ENCODE measurements at regions not wholly inside any gene's neighbourhood (a gene's known extent, or its start where the extent isn't known, plus 50 kb on each side); places are given as distances from the start of the nearest gene placed in this dataset.
"Not testable (repeated sequence)": the region's sequence is repeated elsewhere in the genome, so short reads cannot be mapped to it uniquely, and the experiment has no call there.

DNA sequence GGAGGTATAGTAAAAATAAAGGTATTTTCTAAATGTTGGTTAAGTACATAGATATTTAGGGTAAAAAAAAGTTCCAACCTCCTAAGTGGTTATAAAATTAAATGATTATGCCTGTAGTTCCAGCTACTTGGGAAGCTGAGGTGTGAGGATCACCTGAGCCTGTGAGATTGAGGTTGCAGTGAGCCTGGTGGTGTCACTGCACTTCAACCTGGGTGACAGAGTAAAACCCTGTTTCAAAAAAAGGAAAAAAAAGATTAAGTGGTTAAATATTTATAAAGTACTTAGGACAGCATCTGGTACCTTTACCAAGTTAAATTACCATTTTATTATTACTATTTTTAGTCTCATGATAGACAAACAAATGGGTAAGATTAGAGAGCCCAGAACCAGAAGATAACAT is 1801.0 kb downstream of the C4orf33 start:
- DNase-seq (ENCODE audit: low read depth in 1 of 2, low spot score in 1 of 2), result no peak

DNA sequence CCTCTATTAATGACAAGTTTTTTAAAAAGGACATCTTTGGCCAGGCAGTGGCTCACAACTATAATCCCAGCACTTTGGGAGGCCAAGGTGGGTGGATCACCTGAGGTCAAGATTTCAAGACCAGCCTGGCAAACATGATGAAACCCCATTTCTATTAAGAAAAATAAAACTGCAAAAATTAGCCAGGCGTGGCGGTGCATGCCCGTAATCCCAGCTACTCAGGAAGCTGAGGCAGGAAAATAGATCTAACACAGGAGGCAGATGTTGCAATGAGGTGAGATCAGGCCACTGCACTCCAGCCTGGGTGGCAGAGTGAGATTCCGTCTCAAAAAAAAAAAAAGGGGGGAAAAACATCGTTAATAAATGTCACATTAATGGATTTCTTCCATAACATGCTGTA is 1805.4 kb downstream of the C4orf33 start:
- no peak for DNase-seq (ENCODE audit: low read depth in 1 of 2, low spot score in 1 of 2)

DNA sequence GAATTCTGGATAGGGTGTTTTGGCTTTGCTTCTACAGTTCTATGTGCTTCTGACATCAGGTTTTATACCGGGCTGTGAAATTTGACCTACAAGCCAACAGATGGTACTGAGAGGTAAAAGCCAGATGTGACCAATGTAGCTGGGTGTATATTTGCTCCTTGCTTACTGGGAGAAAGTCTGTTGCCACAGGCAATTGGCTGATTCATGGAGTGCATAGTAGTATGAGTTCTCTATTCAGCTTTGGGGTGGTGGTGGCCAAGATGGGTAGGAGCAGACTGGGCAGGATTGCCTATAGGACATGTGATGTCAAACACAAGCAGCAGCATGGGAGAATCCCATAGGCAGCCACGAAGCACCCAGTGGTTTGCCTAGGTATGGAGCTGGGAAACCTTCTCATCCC is 1827.0 kb downstream of the C4orf33 start:
- DNase-seq (ENCODE audit: low read depth in 1 of 2, low spot score in 1 of 2), result no peak

DNA sequence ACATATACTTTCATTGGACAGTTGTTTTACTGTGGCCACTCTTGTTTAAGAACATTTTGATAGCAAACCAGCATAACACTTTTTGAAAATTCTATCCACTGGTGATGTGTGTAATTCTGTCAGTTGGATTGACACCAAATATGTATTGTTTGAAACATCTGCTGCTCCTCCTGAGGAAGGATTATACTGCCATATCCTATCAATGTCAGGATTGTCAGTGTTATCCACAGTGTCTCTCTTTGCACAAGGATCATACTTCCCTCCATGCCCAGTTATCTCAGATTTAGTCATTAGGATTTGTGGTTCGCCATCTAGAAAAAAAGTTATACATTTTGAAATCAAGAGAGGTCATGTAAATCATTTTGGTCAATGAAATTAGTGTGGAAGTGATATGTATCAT is 1859.6 kb downstream of the C4orf33 start:
- DNase-seq (ENCODE audit: low read depth in 1 of 2, low spot score in 1 of 2), result no peak

DNA sequence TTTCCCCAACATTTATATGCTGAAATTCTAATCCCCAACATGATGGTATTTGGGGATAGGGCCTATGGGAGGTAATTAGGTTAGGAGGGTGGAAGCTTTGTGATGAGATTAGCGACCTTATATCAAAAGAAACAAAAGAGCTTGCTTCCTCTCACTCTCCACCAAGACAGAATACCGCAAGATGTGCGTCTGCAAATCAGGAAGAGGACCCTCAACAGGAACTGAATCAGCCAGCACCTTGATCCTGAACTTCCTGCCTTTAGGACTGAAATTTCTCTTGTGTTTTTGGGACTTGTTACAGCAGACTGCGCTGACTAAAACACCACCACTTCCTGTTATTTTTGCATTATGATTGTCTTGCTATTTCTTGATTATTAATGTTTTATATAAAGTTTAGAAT is 1889.4 kb downstream of the C4orf33 start:
- DNase-seq (ENCODE audit: low read depth in 1 of 2, low spot score in 1 of 2), result no peak

DNA sequence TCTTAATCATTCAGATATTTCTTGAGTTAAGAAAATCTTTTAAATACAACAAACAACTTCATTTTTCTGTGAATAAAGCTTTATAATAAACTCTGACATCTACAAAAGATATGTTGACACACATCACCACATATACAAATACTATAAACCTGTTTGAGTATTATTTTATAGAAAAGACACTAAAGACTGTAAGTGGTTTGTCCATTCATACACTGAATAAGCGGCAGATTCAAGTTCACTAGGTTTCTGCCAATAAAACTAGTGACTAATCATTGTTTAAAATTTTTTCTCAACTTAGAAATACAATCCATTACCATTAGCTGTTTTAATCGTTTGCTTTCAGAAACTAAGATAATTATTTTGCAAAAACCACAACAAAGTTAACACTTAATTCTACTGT is 1900.0 kb downstream of the C4orf33 start:
- DNase-seq (ENCODE audit: low read depth in 1 of 2, low spot score in 1 of 2), result no peak

DNA sequence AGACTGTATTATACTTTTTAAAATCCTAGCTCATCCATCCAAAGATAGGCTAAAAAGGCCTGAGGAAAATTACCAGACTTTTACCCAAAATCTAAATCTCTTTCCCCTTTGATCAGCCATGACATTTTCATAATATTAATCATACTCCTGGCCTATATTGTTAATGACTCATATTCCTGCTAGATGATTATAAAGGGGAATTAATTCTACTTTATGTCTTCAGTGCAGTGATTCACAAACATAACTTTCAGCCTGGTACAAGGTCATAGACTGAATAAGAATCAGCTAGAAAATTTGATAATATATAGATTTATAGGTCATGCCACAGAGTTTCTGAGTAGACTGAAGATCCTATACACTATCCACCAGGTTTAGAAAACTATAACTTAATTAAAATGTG is 1905.4 kb downstream of the C4orf33 start:
- DNase-seq (ENCODE audit: low read depth in 1 of 2, low spot score in 1 of 2), result no peak

DNA sequence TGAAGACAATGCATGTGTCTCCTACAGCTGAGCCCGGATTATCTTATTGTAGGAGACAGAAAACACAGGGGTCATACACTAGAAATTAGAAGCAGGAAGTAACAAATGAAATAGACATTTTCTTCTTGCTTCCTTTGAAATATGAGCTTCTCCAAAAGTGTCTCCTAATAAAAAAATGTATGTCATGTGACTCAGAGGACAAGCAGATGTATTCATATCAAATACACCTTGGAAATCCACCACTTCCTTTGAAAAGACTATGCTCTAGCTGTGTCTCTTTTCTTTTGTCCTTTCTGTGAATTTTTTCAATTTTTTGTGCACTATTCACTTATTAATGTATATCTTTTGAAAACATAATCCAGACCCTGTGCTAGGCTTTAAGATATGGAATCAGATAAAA is 1906.2 kb downstream of the C4orf33 start:
- DNase-seq (ENCODE audit: low read depth in 1 of 2, low spot score in 1 of 2), result no peak

DNA sequence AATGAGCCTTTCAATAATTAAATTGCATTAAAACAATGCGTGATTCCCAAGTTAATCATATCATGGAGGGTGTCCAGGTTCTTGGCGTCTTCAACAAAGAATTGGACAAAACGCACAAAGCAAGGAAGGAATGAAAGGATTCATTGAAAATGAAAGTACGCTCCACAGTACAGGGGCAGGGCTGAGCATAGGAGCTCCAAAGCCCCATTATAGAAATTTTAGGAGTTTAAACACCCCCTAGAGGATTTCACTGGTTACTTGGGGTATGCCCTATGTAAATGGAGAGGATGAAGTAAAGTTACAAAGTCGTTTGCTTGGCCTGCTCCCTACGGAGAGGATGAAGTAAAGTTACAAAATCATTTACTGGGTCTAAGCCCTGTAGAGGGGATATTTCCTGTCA is 1910.4 kb downstream of the C4orf33 start:
- no peak for DNase-seq (ENCODE audit: low read depth in 1 of 2, low spot score in 1 of 2)

DNA sequence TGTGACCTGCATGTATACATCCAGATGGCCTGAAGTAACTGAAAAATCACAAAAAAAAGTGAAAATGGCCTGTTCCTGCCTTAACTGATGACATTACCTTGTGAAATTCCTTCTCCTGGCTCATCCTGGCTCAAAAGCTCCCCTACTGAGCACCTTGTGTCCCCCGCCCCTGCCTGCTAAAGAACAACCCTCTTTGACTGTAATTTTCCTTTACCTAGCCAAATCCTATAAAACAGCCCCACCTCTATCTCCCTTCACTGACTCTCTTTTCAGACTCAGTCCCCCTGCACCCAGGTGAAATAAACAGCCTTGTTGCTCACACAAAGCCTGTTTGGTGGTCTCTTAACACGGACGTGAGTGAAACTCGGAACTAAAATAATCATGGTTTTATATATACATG is 1916.0 kb downstream of the C4orf33 start:
- DNase-seq (ENCODE audit: low read depth in 1 of 2, low spot score in 1 of 2), result not testable (repeated sequence)

DNA sequence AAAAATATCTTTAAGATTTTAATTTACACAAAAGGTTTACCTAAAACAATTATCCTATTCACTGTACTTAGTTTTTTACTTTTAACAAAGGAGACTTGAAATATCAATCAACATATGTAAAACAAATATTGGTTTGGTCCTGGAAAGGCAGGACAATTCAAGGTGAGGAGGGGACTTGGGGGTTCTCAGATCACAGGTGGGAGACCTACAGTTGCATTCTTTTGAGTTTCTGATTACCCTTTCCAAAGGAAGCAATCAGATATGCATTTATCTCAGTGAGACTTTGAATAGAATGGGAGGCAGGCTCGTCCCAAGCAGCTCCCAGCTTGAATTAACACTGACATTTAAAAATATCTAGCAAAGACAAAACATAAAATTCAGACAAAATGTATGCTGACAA is 1917.3 kb downstream of the C4orf33 start:
- DNase-seq (ENCODE audit: low read depth in 1 of 2, low spot score in 1 of 2), result no peak

DNA sequence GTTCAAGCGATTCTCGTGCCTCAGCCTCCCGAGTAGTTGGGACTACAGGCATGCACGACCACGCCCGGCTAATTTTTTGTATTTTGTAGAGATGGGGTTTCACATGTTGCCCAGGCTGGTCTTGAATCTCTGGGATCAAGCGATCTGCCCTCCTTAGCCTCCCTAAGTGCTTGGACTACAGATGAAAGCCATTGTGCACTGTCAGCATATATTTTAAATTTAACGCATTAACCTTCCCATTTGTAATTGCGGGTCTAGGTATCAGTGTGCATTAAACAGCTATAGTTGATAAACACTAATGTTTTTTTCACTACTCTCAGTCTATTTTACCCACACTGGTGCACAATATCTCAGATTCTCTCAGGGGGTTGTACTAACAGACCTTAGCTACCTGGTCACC is 1930.8 kb downstream of the C4orf33 start:
- no peak for DNase-seq (ENCODE audit: low read depth in 1 of 2, low spot score in 1 of 2)

DNA sequence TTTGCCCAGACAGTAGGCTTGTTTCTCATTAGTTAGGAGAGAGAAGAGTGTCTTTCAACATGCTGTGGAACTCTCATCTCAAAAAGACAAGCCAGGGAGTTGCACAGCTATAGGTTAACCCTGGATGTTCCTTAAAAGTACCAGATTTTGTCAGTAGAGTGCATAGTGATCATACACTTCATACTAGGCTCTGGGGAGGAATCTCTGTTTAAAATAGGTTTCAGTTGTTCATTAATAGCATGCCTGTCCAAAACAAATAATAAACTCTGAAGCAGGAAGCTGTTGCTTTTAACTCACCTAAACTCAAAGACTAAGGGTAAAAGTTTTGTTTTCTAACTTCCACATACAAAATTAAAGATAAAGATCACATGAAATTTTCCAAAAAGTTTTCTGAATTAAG is 1948.4 kb downstream of the C4orf33 start:
- no peak for DNase-seq (ENCODE audit: low read depth in 1 of 2, low spot score in 1 of 2)

DNA sequence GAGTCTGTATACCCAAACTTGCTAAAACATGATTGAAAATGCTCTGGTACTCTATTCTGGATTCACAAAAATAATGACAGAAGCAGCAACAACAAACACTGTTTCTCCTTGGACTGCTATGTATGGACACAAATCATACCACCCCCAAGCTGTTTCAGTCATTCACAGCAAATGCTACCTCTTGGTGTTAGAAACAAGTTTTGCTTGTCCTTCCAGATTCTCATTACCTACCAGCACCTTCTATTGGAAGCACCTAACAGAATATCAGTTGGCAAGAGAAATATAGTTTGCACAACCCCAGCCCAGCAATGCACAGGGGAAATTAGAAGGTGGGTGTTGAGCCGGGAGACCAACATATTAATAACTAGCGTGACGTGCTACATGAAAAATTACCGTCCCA is 1950.9 kb downstream of the C4orf33 start:
- DNase-seq (ENCODE audit: low read depth in 1 of 2, low spot score in 1 of 2), result no peak

DNA sequence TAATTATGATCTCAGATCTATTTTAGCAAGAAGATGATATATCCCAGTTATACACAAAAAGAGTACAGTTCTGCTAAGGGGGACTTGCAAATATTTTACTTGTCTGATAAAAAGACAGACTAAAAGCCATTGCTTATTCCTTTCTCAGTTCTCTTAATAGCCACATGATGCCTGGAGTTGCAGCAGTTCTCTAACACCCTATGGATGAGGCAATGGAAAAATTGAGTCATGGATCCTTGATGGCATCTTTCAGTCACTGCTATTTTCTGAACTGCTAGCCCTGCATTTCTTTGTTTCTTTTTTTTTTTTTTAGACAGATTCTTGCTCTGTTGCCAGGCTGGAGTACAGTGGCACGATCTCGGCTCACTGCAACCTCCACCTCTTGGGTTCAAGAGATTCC is 1956.7 kb downstream of the C4orf33 start:
- DNase-seq (ENCODE audit: low read depth in 1 of 2, low spot score in 1 of 2), result no peak

DNA sequence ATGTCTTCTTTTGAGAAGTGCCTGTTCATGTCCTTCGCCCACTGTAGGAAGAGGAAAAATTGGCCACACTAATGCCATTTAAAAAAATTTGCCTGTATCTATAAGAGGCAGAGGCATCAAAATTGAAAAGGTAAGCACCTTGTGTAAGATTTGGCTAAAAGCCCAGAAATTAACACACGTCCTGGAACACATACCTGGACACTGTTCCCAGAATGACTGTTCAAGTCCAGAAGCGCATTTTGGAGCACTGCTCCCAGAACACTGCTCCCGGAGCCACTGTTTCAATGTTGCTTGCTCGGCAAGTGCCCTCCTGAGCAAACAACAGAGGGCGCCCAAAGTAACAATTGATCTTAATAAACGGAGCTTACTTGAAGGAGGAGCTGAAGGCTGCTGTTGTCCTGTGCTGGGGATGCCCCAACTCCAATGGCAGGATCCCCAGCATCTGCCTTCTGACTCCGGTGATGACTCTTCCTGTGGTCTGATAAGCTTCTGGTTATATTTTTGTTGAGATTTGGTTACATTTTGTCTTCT is 1958.6 kb downstream of the C4orf33 start:
- DNase-seq (ENCODE audit: low read depth in 1 of 2, low spot score in 1 of 2), result no peak

DNA sequence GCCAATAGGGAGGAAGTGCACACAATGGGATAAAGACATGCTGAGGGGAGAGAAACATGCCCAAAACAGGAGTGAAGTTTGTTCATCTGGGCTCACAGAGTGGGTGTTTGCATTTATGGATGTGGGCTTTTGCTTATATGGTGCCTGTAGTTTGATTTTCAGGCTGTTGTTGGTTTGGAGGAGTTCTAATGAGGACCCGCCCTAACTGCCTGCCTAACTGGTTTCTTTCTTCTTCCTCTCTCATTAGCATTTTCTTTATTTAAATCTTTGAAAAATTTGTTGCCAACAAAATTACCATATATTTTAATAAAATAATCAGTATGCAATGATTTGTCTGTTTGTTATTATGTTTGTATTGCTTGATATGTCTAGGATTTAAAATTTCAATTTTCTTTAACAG is 1965.8 kb downstream of the C4orf33 start:
- DNase-seq (ENCODE audit: low read depth in 1 of 2, low spot score in 1 of 2), result no peak

DNA sequence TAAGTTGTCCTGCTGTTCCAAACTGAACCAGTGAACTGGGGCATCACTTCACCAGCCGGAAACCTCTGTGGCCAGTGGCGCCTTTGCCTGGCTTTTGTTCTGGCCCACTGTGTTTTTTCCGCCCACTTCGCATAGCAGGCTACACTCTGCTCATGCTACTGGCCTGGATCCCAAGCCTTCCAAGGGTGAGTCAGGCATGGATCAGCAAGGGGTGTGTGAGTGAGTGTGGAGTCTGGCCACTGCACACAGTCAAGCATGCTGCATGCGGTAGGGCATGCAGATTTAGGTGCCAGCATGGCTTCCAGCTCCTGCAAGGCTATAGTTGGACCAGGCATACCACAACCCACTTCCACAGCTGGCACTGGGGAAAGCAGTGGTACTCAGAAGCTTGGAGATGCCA is 1967.9 kb downstream of the C4orf33 start:
- no peak for DNase-seq (ENCODE audit: low read depth in 1 of 2, low spot score in 1 of 2)

DNA sequence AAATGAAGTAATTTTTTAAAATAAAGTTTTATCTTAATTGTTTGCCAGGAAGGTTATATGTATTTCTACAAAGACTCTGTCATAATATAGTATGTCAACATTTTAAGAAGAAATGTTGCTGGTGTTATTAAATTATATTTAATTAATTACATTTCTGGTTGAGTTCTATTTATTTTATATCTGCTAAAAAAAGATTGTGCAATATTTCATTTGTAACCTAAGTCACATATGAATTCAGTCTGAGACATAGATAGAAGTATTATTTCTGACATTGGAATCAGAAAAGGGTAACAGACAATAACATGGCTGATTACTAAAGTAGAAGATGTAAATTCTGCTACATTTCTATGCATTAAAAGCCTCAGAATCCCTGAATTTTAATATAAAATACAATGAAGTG is 1985.1 kb downstream of the C4orf33 start:
- DNase-seq (ENCODE audit: low read depth in 1 of 2, low spot score in 1 of 2), result no peak

DNA sequence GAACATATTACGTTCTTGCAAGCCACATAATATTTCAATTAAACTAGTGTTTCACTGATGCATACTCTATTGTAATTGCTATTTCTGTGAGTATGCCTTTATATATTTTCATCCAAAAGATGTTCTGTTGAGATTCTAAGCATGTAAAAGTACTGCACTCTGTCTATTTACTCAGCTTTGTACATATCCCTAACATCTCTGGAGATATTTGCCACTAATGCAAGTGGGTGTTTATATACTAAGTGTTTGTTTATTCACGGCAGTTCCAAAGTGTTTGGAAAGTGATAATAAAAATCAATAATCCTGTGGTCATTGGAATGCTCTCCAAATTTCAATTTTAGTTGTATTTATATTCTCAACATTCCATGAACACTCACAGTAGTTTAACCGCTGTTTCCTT is 1989.0 kb downstream of the C4orf33 start:
- DNase-seq (ENCODE audit: low read depth in 1 of 2, low spot score in 1 of 2), result no peak

DNA sequence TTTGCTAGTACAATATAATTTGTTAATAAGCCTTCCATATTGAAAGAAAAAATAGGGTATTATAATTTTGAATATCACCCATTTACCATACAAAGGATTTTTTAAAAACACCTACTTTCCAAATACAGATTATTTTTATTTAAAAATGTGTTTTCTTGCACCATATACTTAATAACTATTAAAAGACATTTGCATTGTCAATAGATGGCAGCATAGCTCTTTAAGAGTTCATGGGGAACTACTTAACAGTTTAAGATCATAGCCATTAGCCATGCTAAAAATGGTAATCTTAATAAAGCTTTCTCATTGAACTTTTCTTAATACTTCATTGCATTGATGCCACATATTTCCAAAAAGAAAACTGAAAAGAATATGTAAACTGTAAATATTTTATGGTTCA is 1995.9 kb downstream of the C4orf33 start:
- DNase-seq (ENCODE audit: low read depth in 1 of 2, low spot score in 1 of 2), result no peak

DNA sequence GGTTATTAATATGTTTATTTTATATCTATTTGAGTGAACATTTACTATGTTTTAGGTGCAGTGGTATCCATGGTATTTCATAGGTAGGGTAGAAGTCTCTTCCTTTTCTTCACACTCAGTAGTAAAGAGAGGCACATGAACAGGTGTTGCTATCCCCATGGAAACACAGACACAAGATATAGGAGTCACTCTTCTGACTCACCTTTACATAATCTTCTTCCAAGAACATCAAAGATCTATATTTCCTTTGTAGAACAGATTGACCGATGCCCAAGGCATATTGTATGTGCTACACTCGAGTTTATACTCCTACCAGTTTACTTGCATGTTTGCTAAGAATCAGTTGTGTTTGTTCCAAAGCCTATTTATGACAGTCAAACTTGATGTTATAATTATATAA is 1997.4 kb downstream of the C4orf33 start:
- DNase-seq (ENCODE audit: low read depth in 1 of 2, low spot score in 1 of 2), result no peak

DNA sequence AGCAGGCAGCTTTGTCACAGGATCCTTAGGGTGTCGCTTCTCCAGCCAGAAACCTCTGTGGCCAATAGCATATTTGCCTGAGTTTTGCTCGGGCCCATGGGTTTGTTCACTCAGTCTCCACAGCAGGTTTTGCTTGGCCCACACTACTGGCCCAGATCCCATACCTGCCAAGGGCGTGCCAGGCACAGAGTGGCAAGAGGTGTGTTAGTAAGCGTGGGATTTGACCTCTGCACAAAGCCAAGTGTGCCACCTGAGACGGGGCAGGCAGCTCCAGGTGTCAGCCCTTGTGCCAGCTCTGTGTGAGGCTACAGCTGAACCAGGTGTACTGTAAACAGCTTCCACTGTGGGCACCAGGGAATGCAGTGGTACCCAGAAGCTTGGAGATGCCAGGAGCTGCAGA is 2003.0 kb downstream of the C4orf33 start:
- DNase-seq (ENCODE audit: low read depth in 1 of 2, low spot score in 1 of 2), result no peak

DNA sequence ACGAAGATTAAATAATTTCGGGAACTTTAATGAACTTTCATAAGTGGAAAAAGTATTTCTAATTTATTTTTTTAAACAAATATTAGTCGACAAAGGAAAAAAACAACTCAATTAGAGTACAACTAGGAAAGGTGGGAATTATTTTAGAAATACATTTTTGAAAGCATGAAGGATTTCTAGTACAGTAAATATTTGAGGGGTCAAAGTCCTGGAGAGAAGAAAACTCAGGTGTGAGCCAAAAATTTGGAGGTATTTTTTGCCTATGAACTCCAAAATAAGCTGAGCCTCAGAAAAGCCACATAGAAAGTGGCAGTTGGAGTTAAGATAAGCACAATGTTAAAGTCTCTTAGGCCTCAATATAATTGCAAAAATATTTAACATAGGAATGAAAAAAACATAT is 2017.3 kb downstream of the C4orf33 start:
- no peak for DNase-seq (ENCODE audit: low read depth in 1 of 2, low spot score in 1 of 2)
